Fibroblast of skin of left biceps (primary cell): ENCODE measurements at regions not wholly inside any gene's neighbourhood (a gene's known extent, or its start where the extent isn't known, plus 50 kb on each side); places are given as distances from the start of the nearest gene placed in this dataset.

ENCODE experiments used
- DNase-seq, 2 experiments: peaks; one replicate each; pipeline ENCODE4 v3.0.0-alpha.2; 2013; ENCODE audit warnings: low read depth in 2 of 2

- no peak for DNase-seq
Observed at GRCh38 chr1:8203056-8203455, 114.9 kb upstream of the SLC45A1 start.

GRCh38 chr1:8202182-8202905 lies 115.6 kb upstream of the SLC45A1 start:
- DNase-seq: peak in 1 of 2 experiments; percentile 49

GRCh38 chr1:8201331-8201861 lies 116.5 kb upstream of the SLC45A1 start:
- no peak for DNase-seq

- DNase-seq: no peak
Observed at GRCh38 chr1:8200317-8201115, 117.4 kb upstream of the SLC45A1 start.

GRCh38 chr1:8198522-8198921 lies 119.4 kb upstream of the SLC45A1 start:
- DNase-seq: no peak

- peak; percentile 56 to 57 for DNase-seq
Observed at GRCh38 chr1:8197493-8198282, 120.2 kb upstream of the SLC45A1 start.

- no peak for DNase-seq
Observed at GRCh38 chr1:8194481-8195227, 123.3 kb upstream of the SLC45A1 start.

- no peak for DNase-seq
Observed at GRCh38 chr1:8193840-8194406, 124.0 kb upstream of the SLC45A1 start.

GRCh38 chr1:8191474-8191873 lies 126.4 kb upstream of the SLC45A1 start:
- DNase-seq: no peak

GRCh38 chr1:8189931-8190483 lies 127.9 kb upstream of the SLC45A1 start:
- no peak for DNase-seq

GRCh38 chr1:8185400-8185799 lies 132.5 kb upstream of the SLC45A1 start:
- no peak for DNase-seq

GRCh38 chr1:8184301-8184700 lies 133.6 kb upstream of the SLC45A1 start:
- no peak for DNase-seq

- DNase-seq: no peak
Observed at GRCh38 chr1:8182034-8182761, 135.7 kb upstream of the SLC45A1 start.

- DNase-seq: no peak
Observed at GRCh38 chr1:8179132-8179793, 138.7 kb upstream of the SLC45A1 start.

GRCh38 chr1:8176279-8176678 lies 141.6 kb upstream of the SLC45A1 start:
- no peak for DNase-seq

GRCh38 chr1:8174807-8175206 lies 143.1 kb upstream of the SLC45A1 start:
- no peak for DNase-seq

- DNase-seq: no peak
Observed at GRCh38 chr1:8171751-8172464, 145.8 kb upstream of the ERRFI1 start.

GRCh38 chr1:8170059-8170835 lies 144.1 kb upstream of the ERRFI1 start:
- no peak for DNase-seq
